GM20000 (cell line): ENCODE measurements at regions not wholly inside any gene's neighbourhood (a gene's known extent, or its start where the extent isn't known, plus 50 kb on each side); places are given as distances from the start of the nearest gene placed in this dataset.
"Not testable (repeated sequence)": the region's sequence is repeated elsewhere in the genome, so short reads cannot be mapped to it uniquely, and the experiment has no call there.

ENCODE experiments used
- DNase-seq: peaks from one replicate; pipeline ENCODE4 v3.0.0; 2012; ENCODE audit warnings: low spot score

- DNase-seq = not testable (repeated sequence)
Observed at GRCh38 chr2:89130665-89131308, 439.3 kb downstream of the RPIA start.

GRCh38 chr2:89142959-89143358, 451.5 kb downstream of the RPIA start:
- not testable (repeated sequence) for DNase-seq

- not testable (repeated sequence) for DNase-seq
Observed at GRCh38 chr2:89145342-89145741, 453.9 kb downstream of the RPIA start.

GRCh38 chr2:89148256-89148655, 456.8 kb downstream of the RPIA start:
- not testable (repeated sequence) for DNase-seq

GRCh38 chr2:89151699-89152098, 460.2 kb downstream of the RPIA start:
- not testable (repeated sequence) for DNase-seq

- DNase-seq = not testable (repeated sequence)
Observed at GRCh38 chr2:89152501-89152900, 461.0 kb downstream of the RPIA start.

GRCh38 chr2:89153210-89153609, 461.7 kb downstream of the RPIA start:
- not testable (repeated sequence) for DNase-seq

- not testable (repeated sequence) for DNase-seq
Observed at GRCh38 chr2:89154247-89154682, 462.8 kb downstream of the RPIA start.

GRCh38 chr2:89160306-89160705, 468.8 kb downstream of the RPIA start:
- DNase-seq = not testable (repeated sequence)

GRCh38 chr2:89161626-89162025, 470.2 kb downstream of the RPIA start:
- DNase-seq = not testable (repeated sequence)

GRCh38 chr2:89170506-89171173, 479.2 kb downstream of the RPIA start:
- DNase-seq = not testable (repeated sequence)

- DNase-seq = not testable (repeated sequence)
Observed at GRCh38 chr2:89171174-89171519, 479.7 kb downstream of the RPIA start.

- DNase-seq = not testable (repeated sequence)
Observed at GRCh38 chr2:89177004-89177403, 485.5 kb downstream of the RPIA start.

- not testable (repeated sequence) for DNase-seq
Observed at GRCh38 chr2:89182221-89182620, 490.7 kb downstream of the RPIA start.

GRCh38 chr2:89184746-89185145, 493.3 kb downstream of the RPIA start:
- DNase-seq = not testable (repeated sequence)

- DNase-seq = not testable (repeated sequence)
Observed at GRCh38 chr2:89195636-89196251, 504.3 kb downstream of the RPIA start.

- not testable (repeated sequence) for DNase-seq
Observed at GRCh38 chr2:89196719-89197118, 505.2 kb downstream of the RPIA start.

- not testable (repeated sequence) for DNase-seq
Observed at GRCh38 chr2:89198026-89198425, 506.6 kb downstream of the RPIA start.

GRCh38 chr2:89199453-89200246, 508.2 kb downstream of the RPIA start:
- not testable (repeated sequence) for DNase-seq

GRCh38 chr2:89200247-89200527, 508.7 kb downstream of the RPIA start:
- not testable (repeated sequence) for DNase-seq

GRCh38 chr2:89202518-89202917, 511.0 kb downstream of the RPIA start:
- not testable (repeated sequence) for DNase-seq

- DNase-seq = not testable (repeated sequence)
Observed at GRCh38 chr2:89205153-89205552, 513.7 kb downstream of the RPIA start.
